UCSD-AML1 (cell line): ENCODE measurements at regions not wholly inside any gene's neighbourhood (a gene's known extent, or its start where the extent isn't known, plus 50 kb on each side); places are given as distances from the start of the nearest gene placed in this dataset.

Source experiments
- DNase-seq: peaks from one replicate; lab custom pipeline; 2025; ENCODE audit not compliant: unreplicated experiment; lab: John Stamatoyannopoulos, UW

DNA sequence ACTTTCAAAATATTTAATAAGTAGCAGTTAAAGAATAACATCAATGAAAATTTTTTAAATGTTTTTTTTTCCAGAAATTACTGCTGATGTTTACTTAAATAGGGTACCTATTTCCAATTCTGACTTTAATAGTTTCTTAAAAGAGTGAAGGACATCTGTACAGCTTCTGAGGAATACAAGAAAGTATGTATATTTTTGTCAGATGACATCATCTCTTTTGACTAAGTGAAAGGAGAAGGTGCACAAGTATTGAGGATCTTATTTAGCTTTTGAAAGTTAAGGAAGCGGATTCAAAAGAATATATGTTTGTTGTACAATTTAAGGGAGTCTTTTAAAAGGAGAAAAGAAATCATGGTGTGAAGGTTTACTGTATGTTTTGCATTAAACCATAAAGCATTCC, 90.0 kb upstream of the SLC35B3 start:
- no peak for DNase-seq

DNA sequence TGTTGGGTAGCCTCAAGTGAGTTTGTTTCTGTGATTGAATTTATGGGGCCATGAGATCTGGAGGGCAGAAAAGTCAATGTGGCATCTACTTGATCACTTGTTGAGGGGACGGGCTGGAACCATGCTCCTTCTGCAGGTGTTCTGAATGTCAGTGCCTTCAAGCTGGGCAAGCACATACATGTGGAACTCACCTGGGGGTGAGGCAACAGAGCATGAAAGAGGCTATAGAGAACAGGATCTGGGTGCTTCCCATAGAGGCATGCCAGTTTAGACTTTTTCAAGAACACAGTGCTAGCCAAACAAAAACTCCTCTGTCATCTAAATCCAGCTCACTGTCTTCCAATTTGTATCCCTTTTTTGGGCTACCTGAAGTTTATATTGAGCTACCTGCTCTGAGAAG, 77.8 kb upstream of the SLC35B3 start:
- no peak for DNase-seq

- no peak for DNase-seq
Observed at GRCh38 chr6:8507286-8507685, 71.9 kb upstream of the SLC35B3 start.

DNA sequence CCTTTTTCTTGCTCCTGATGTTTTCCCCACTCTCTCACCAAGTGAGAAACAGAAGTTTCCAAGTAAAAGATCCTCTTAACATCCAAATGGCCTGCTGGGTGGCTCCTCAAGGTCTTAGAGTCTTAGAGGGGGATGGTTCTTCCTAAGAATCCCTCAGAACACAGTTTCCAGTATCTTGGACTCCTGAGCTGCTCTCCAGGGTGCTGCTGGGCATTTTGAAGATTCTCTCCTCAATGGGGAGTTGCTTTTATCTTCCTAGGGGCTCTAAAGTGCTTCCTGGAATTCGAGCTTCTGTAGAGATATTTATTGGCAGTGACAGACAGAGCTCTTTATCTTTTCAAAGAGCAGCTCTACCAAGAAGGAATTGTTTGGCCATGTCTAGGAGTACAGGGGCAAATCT, 70.8 kb upstream of the SLC35B3 start:
- DNase-seq = no peak

- no peak for DNase-seq
Observed at GRCh38 chr6:8499540-8499939, 64.2 kb upstream of the SLC35B3 start.

GRCh38 chr6:8494730-8495129, 59.4 kb upstream of the SLC35B3 start:
- no peak for DNase-seq

GRCh38 chr6:8492536-8493133, 57.3 kb upstream of the SLC35B3 start:
- no peak for DNase-seq
